ENCODE measurements at regions not wholly inside any gene's neighbourhood (a gene's known extent, or its start where the extent isn't known, plus 50 kb on each side); places are given as distances from the start of the nearest gene placed in this dataset.

DNA sequence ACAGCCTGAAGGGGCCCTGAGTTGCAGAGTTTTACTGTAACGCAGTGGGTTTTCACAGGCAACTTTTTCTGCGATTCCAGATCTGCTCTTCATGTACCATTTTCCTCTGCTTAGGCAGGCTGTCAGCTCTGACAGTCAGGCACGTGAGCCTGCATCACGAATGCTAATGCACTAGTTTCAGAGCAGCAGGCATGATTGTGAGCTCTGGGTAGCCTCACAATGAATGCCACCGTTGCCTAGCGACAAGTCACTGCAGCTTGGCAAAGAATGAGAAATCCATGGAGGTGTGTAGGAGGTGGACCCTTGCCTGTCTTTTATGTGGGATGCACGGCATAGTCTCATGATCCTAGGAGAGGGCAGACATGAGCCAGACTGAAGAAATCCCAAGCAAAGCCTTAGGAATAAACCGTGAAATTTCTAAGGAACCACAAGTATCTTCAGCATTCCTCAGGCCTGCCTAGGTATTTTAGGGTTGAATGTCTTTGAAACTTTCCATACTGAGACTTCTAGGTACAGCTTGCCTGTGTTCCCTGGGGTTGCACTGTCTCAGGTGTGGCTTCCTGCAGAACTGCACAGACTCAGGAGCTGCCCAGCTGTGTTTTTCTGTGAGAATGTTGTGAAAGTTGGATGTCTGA, 774.7 kb upstream of the TSPY4 start:
- no peak for FAIRE-seq
- Histone ChIP-seq H3K9ac (replicated peaks; ENCODE audit: extremely low read depth, insufficient read depth, low read length) (no peak overlapping the region), H3K9me3 (replicated peaks; ENCODE audit: control insufficient read depth, insufficient read depth, low read length) (no peaks in the 10 kb centered on the region), H3K79me2 (ENCODE audit: control insufficient read depth, insufficient read depth, low read length) (no peaks in the 10 kb centered on the region), H3K27ac (ENCODE audit: insufficient read depth, low read depth, low read length) (no peak overlapping the region), H3K4me1 (ENCODE audit: control insufficient read depth, extremely low read depth, insufficient read depth, low read length) (no peaks in the 10 kb centered on the region), H3K9me1 (replicated peaks; ENCODE audit: control insufficient read depth, extremely low read depth, insufficient read depth, low read length) (no peaks in the 10 kb centered on the region), H4K20me1 (replicated peaks; ENCODE audit: control insufficient read depth, extremely low read depth, insufficient read depth, low read length) (no peaks in the 10 kb centered on the region), H3K4me3 (replicated peaks in 1 of 3; ENCODE audit: insufficient read depth in 1 of 3, low read depth in 1 of 3, low read length in 3 of 3) (no peak overlapping the region), H3K36me3 (ENCODE audit: control insufficient read depth in 2 of 2, extremely low read depth in 1 of 2, insufficient read depth in 2 of 2, low read length in 2 of 2) (no peaks in the 10 kb centered on the region), H2AFZ (ENCODE audit: low read depth, low read length) (no peak overlapping the region), H3K27me3 (ENCODE audit: control insufficient read depth in 2 of 2, insufficient read depth in 2 of 2, low read length in 2 of 2) (no peaks in the 10 kb centered on the region), H3K4me2 (ENCODE audit: insufficient read depth, low read length) (no peak overlapping the region)
- no TSS peak for BruUV-seq (replicated peaks)
- intact Hi-C loops (cut with micrococcal nuclease), result no loop called here
- ChIA-PET CTCF (no interaction called here), POLR2A (no interaction called here)
- no peak for DNase-seq (ENCODE audit: low read depth, low spot score)
- TF ChIP-seq EZH2 (IDR thresholded peaks at IDR 0.05; ENCODE audit: borderline replicate concordance, low read depth, low read length, severe bottlenecking), result no peak
- no peak for TF ChIP-seq JUN (IDR thresholded peaks at IDR 0.05; ENCODE audit: borderline replicate concordance, insufficient read depth, insufficient read length, low read depth)
- dilution Hi-C loops (cut with MboI; ENCODE audit: extremely low pct_ligation_motif_present, low sequenced_read_pairs), result no loop called here

GRCh38 chrY:8564421-8564820, 772.8 kb upstream of the TSPY4 start:
- Histone ChIP-seq H3K79me2 (ENCODE audit: control insufficient read depth, insufficient read depth, low read length) (no peaks in the 10 kb centered on the region), H3K4me2 (ENCODE audit: insufficient read depth, low read length) (no peak overlapping the region), H3K4me1 (ENCODE audit: control insufficient read depth, extremely low read depth, insufficient read depth, low read length) (no peaks in the 10 kb centered on the region), H3K36me3 (ENCODE audit: control insufficient read depth in 2 of 2, extremely low read depth in 1 of 2, insufficient read depth in 2 of 2, low read length in 2 of 2) (no peaks in the 10 kb centered on the region), H3K4me3 (replicated peaks in 1 of 3; ENCODE audit: insufficient read depth in 1 of 3, low read depth in 1 of 3, low read length in 3 of 3) (no peak overlapping the region), H3K9ac (replicated peaks; ENCODE audit: extremely low read depth, insufficient read depth, low read length) (no peak overlapping the region), H3K27me3 (ENCODE audit: control insufficient read depth in 2 of 2, insufficient read depth in 2 of 2, low read length in 2 of 2) (no peaks in the 10 kb centered on the region), H3K27ac (ENCODE audit: insufficient read depth, low read depth, low read length) (no peak overlapping the region), H2AFZ (ENCODE audit: low read depth, low read length) (no peak overlapping the region), H3K9me3 (replicated peaks; ENCODE audit: control insufficient read depth, insufficient read depth, low read length) (no peaks in the 10 kb centered on the region), H3K9me1 (replicated peaks; ENCODE audit: control insufficient read depth, extremely low read depth, insufficient read depth, low read length) (no peaks in the 10 kb centered on the region), H4K20me1 (replicated peaks; ENCODE audit: control insufficient read depth, extremely low read depth, insufficient read depth, low read length) (no peaks in the 10 kb centered on the region)
- intact Hi-C loops (cut with micrococcal nuclease) (no loop called here), dilution Hi-C loops (cut with MboI; ENCODE audit: extremely low pct_ligation_motif_present, low sequenced_read_pairs) (no loop called here)
- BruUV-seq (replicated peaks), result no TSS peak
- DNase-seq (ENCODE audit: low read depth, low spot score) (no peak), FAIRE-seq (no peak)
- ChIA-PET POLR2A (no interaction called here), CTCF (no interaction called here)
- TF ChIP-seq GATA2 (IDR thresholded peaks at IDR 0.05; ENCODE audit: insufficient read depth, insufficient read length, low read depth, low read length) (no peak), EZH2 (IDR thresholded peaks at IDR 0.05; ENCODE audit: borderline replicate concordance, low read depth, low read length, severe bottlenecking) (no peak), MAX (IDR thresholded peaks at IDR 0.05; ENCODE audit: insufficient read depth, insufficient read length) (no peak), MYC (IDR thresholded peaks at IDR 0.05; ENCODE audit: low read depth, low read length) (no peak), POLR2A (IDR thresholded peaks at IDR 0.05; ENCODE audit: low read depth, low read length) (no peak), POLR2AphosphoS5 (IDR thresholded peaks at IDR 0.05; ENCODE audit: insufficient read depth, low read depth, low read length) (no peak), FOS (IDR thresholded peaks at IDR 0.05; ENCODE audit: borderline replicate concordance, insufficient read depth, low read length) (no peak), JUN (IDR thresholded peaks at IDR 0.05; ENCODE audit: borderline replicate concordance, insufficient read depth, insufficient read length, low read depth) (no peak)
- TF ChIP-seq, protein P1, sequence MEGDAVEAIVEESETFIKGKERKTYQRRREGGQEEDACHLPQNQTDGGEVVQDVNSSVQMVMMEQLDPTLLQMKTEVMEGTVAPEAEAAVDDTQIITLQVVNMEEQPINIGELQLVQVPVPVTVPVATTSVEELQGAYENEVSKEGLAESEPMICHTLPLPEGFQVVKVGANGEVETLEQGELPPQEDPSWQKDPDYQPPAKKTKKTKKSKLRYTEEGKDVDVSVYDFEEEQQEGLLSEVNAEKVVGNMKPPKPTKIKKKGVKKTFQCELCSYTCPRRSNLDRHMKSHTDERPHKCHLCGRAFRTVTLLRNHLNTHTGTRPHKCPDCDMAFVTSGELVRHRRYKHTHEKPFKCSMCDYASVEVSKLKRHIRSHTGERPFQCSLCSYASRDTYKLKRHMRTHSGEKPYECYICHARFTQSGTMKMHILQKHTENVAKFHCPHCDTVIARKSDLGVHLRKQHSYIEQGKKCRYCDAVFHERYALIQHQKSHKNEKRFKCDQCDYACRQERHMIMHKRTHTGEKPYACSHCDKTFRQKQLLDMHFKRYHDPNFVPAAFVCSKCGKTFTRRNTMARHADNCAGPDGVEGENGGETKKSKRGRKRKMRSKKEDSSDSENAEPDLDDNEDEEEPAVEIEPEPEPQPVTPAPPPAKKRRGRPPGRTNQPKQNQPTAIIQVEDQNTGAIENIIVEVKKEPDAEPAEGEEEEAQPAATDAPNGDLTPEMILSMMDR (IDR thresholded peaks at IDR 0.05; ENCODE audit: extremely low read depth in 1 of 2, insufficient read depth in 1 of 2, low read depth in 1 of 2, low read length in 2 of 2), result no peak

Measured in endothelial cell of umbilical vein (primary cell).